Neural progenitor cell (in vitro differentiated cells): ENCODE measurements at regions not wholly inside any gene's neighbourhood (a gene's known extent, or its start where the extent isn't known, plus 50 kb on each side); places are given as distances from the start of the nearest gene placed in this dataset.
A peak's percentile ranks its signal among the peaks of the same experiment; 100 is the strongest.

Experiments
- DNase-seq: peaks from one replicate; pipeline ENCODE4 v3.0.0-alpha.2; 2016; ENCODE audit warnings: low spot score
- H2AFZ ChIP-seq: fragments of 200-600 bp; sonication (generic); replicated peaks from 2 replicates; pipeline ENCODE4 v1.6.1; 2016; ENCODE audit warnings: antibody characterized with exemption
- H3F3A ChIP-seq: fragments of 200-600 bp; sonication (generic); 2 replicates; pipeline ENCODE4 v1.6.1; 2016; ENCODE audit warnings: antibody characterized with exemption, low read depth
- H3K27ac ChIP-seq: fragments of 200-600 bp; sonication (generic); 2 replicates; pipeline ENCODE4 v1.5.1; 2016; ENCODE audit warnings: mild to moderate bottlenecking
- H3K27me3 ChIP-seq: fragments of 200-600 bp; sonication (generic); 2 replicates; pipeline ENCODE4 v1.6.1; 2016; ENCODE audit warnings: mild to moderate bottlenecking, moderate library complexity
- H3K36me3 ChIP-seq: fragments of 200-600 bp; sonication (generic); 2 replicates; pipeline ENCODE4 v1.5.1; 2016
- H3K4me1 ChIP-seq: fragments of 200-600 bp; sonication (generic); 2 replicates; pipeline ENCODE4 v1.6.1; 2016; ENCODE audit warnings: mixed run types
- H3K4me2 ChIP-seq: fragments of 200-600 bp; sonication (generic); 2 replicates; pipeline ENCODE4 v1.6.1; 2016
- H3K4me3 ChIP-seq: fragments of 200-600 bp; sonication (generic); 2 replicates; pipeline ENCODE4 v1.5.1; 2016
- H3K79me2 ChIP-seq: fragments of 200-600 bp; sonication (generic); 2 replicates; pipeline ENCODE4 v1.6.1; 2016; ENCODE audit warnings: low read depth
- H3K9ac ChIP-seq: fragments of 200-600 bp; sonication (generic); 2 replicates; pipeline ENCODE4 v1.6.1; 2016
- H3K9me3 ChIP-seq: fragments of 200-600 bp; sonication (generic); 2 replicates; pipeline ENCODE4 v1.5.1; 2016; ENCODE audit warnings: low read depth
- H4K20me1 ChIP-seq: fragments of 200-600 bp; sonication (generic); 2 replicates; pipeline ENCODE4 v1.6.1; 2016; ENCODE audit warnings: low read depth
- H3K27ac Mint-ChIP-seq: 3 replicates; pipeline ENCODE4 v1.8.0; 2021; ENCODE audit warnings: mixed read lengths
- H3K27me3 Mint-ChIP-seq: 2 replicates; pipeline ENCODE4 v1.8.0; 2022; ENCODE audit warnings: low read depth, mild to moderate bottlenecking, inconsistent platforms, moderate library complexity, mixed read lengths; ENCODE audit not compliant: insufficient read depth
- H3K36me3 Mint-ChIP-seq: 3 replicates; pipeline ENCODE4 v1.8.0; 2021; ENCODE audit warnings: mixed read lengths
- H3K4me1 Mint-ChIP-seq: 3 replicates; pipeline ENCODE4 v1.8.0; 2021; ENCODE audit warnings: mixed read lengths
- H3K4me3 Mint-ChIP-seq: 3 replicates; pipeline ENCODE4 v1.8.0; 2021; ENCODE audit warnings: mild to moderate bottlenecking, moderate library complexity, mixed read lengths
- H3K9me3 Mint-ChIP-seq: 3 replicates; pipeline ENCODE4 v1.8.0; 2020; ENCODE audit warnings: mixed read lengths
- CTCF ChIP-seq: fragments of 200-600 bp; sonication (generic); IDR thresholded peaks from 2 replicates; pipeline ENCODE4 v1.5.1; 2017; ENCODE audit warnings: antibody characterized with exemption, mild to moderate bottlenecking
- EZH2 ChIP-seq: fragments of 200-600 bp; sonication (generic); IDR thresholded peaks from 2 replicates; pipeline ENCODE4 v1.6.1; 2017; ENCODE audit warnings: antibody characterized with exemption, mild to moderate bottlenecking, moderate library complexity
- EZH2phosphoT487 ChIP-seq: fragments of 200-600 bp; sonication (generic); IDR thresholded peaks from 2 replicates; pipeline ENCODE4 v1.6.1; 2017; ENCODE audit warnings: antibody characterized with exemption

GRCh38 chr7:1357601-1358271 is 101.5 kb downstream of the MICALL2 start:
- Histone ChIP-seq H3K4me3 (no peak overlapping the region), H3K4me1 (no peaks in the 10 kb centered on the region), H3K36me3 (no peaks in the 10 kb centered on the region), H3K4me2 (no peak overlapping the region), H3K79me2 (no peaks in the 10 kb centered on the region), H3K27ac (no peak overlapping the region), H2AFZ (no peak overlapping the region), H3F3A (no peaks in the 10 kb centered on the region), H3K9me3 (no peaks in the 10 kb centered on the region), H4K20me1 (no peaks in the 10 kb centered on the region), H3K9ac (no peak overlapping the region), H3K27me3 (no peaks in the 10 kb centered on the region)
- Mint-ChIP-seq H3K27me3 (peaks cover 16% of the 10 kb centered on the region), H3K27ac (no peak overlapping the region), H3K4me1 (peaks cover 6% of the 10 kb centered on the region), H3K4me3 (no peak overlapping the region), H3K9me3 (peaks cover 2% of the 10 kb centered on the region), H3K36me3 (no peaks in the 10 kb centered on the region)
- no peak for DNase-seq
- TF ChIP-seq CTCF (no peak), EZH2 (no peak), EZH2phosphoT487 (no peak)

- Histone ChIP-seq H3K36me3 (no peaks in the 10 kb centered on the region), H2AFZ (no peak overlapping the region), H3K9ac (no peak overlapping the region), H3K4me1 (no peaks in the 10 kb centered on the region), H3K27ac (no peak overlapping the region), H3K79me2 (no peaks in the 10 kb centered on the region), H3K4me2 (no peak overlapping the region), H3K27me3 (no peaks in the 10 kb centered on the region), H3K4me3 (no peak overlapping the region), H4K20me1 (no peaks in the 10 kb centered on the region), H3F3A (no peaks in the 10 kb centered on the region), H3K9me3 (no peaks in the 10 kb centered on the region)
- peaks cover 16% of the 10 kb centered on the region for H3K27me3 Mint-ChIP-seq
- no peaks in the 10 kb centered on the region for H3K36me3 Mint-ChIP-seq
- no peak overlapping the region for H3K27ac Mint-ChIP-seq
- H3K4me1 Mint-ChIP-seq, result peaks cover 6% of the 10 kb centered on the region
- no peak overlapping the region for H3K4me3 Mint-ChIP-seq
- TF ChIP-seq EZH2phosphoT487 (no peak), EZH2 (no peak), CTCF (no peak)
- H3K9me3 Mint-ChIP-seq, result peaks cover 2% of the 10 kb centered on the region
- DNase-seq, result peak; percentile 13
Measured at GRCh38 chr7:1358376-1359050, 100.8 kb downstream of the MICALL2 start.

GRCh38 chr7:1359051-1359400 is 100.2 kb downstream of the MICALL2 start:
- peaks cover 16% of the 10 kb centered on the region for H3K27me3 Mint-ChIP-seq

More at GRCh38 chr7:1359051-1359400, 100.2 kb downstream of the MICALL2 start:
- H3K9me3 Mint-ChIP-seq, result peaks cover 2% of the 10 kb centered on the region
- Histone ChIP-seq H3K27me3 (no peaks in the 10 kb centered on the region), H3K4me2 (no peak overlapping the region), H3F3A (no peaks in the 10 kb centered on the region), H3K4me3 (no peak overlapping the region), H4K20me1 (no peaks in the 10 kb centered on the region), H2AFZ (no peak overlapping the region), H3K79me2 (no peaks in the 10 kb centered on the region), H3K9ac (no peak overlapping the region), H3K9me3 (no peaks in the 10 kb centered on the region), H3K27ac (no peak overlapping the region), H3K4me1 (no peaks in the 10 kb centered on the region), H3K36me3 (no peaks in the 10 kb centered on the region)
- no peak overlapping the region for H3K27ac Mint-ChIP-seq
- DNase-seq, result no peak
- H3K4me3 Mint-ChIP-seq, result no peak overlapping the region
- peaks cover 6% of the 10 kb centered on the region for H3K4me1 Mint-ChIP-seq
- no peak for TF ChIP-seq EZH2
- no peak for TF ChIP-seq EZH2phosphoT487
- no peak for TF ChIP-seq CTCF
- no peaks in the 10 kb centered on the region for H3K36me3 Mint-ChIP-seq
